ENCODE measurements at regions not wholly inside any gene's neighbourhood (a gene's known extent, or its start where the extent isn't known, plus 50 kb on each side); places are given as distances from the start of the nearest gene placed in this dataset.

GRCh38 chr5:92364986-92365550 lies 982.0 kb upstream of the ARRDC3 start:
- no peak for TF ChIP-seq EZH2 (IDR thresholded peaks at IDR 0.05; ENCODE audit: borderline replicate concordance, low read length)
- no peak for TF ChIP-seq CTCF (IDR thresholded peaks at IDR 0.05; ENCODE audit: low read length)

Data from OCI-LY1 (cell line).